Activated naive CD8-positive, alpha-beta T cell (primary cell): ENCODE measurements at regions not wholly inside any gene's neighbourhood (a gene's known extent, or its start where the extent isn't known, plus 50 kb on each side); places are given as distances from the start of the nearest gene placed in this dataset.
A peak's percentile ranks its signal among the peaks of the same experiment; 100 is the strongest.

ENCODE experiments used
- H3K27ac Mint-ChIP-seq: one replicate; pipeline ENCODE4 v1.8.0; 2021; ENCODE audit warnings: mixed read lengths
- H3K27me3 Mint-ChIP-seq: one replicate; pipeline ENCODE4 v1.8.0; 2021; ENCODE audit warnings: mixed read lengths
- H3K36me3 Mint-ChIP-seq: one replicate; pipeline ENCODE4 v1.8.0; 2021; ENCODE audit warnings: mixed read lengths
- H3K4me1 Mint-ChIP-seq: one replicate; pipeline ENCODE4 v1.8.0; 2021; ENCODE audit warnings: low read depth, mixed read lengths
- H3K4me3 Mint-ChIP-seq: one replicate; pipeline ENCODE4 v1.8.0; 2021; ENCODE audit warnings: mild to moderate bottlenecking, mixed read lengths
- H3K9me3 Mint-ChIP-seq: one replicate; pipeline ENCODE4 v1.8.0; 2021; ENCODE audit warnings: low read depth, mixed read lengths

GRCh38 chr5:143672806-143673205, 139.2 kb upstream of the HMHB1 start:
- Mint-ChIP-seq H3K27me3 (peaks cover 5% of the 10 kb centered on the region), H3K27ac (no peak overlapping the region), H3K4me1 (no peaks in the 10 kb centered on the region), H3K36me3 (no peaks in the 10 kb centered on the region), H3K9me3 (no peaks in the 10 kb centered on the region), H3K4me3 (no peak overlapping the region)

- Mint-ChIP-seq H3K4me3 (no peak overlapping the region), H3K4me1 (no peaks in the 10 kb centered on the region), H3K9me3 (no peaks in the 10 kb centered on the region), H3K27me3 (peaks cover 5% of the 10 kb centered on the region), H3K27ac (no peak overlapping the region), H3K36me3 (no peaks in the 10 kb centered on the region)
Measured at GRCh38 chr5:143671674-143672569, 140.0 kb upstream of the HMHB1 start.

GRCh38 chr5:143671021-143671420, 140.9 kb upstream of the HMHB1 start:
- H3K36me3 Mint-ChIP-seq: no peaks in the 10 kb centered on the region
- no peak overlapping the region for H3K27ac Mint-ChIP-seq
- H3K4me1 Mint-ChIP-seq: no peaks in the 10 kb centered on the region
- no peaks in the 10 kb centered on the region for H3K9me3 Mint-ChIP-seq
- no peak overlapping the region for H3K4me3 Mint-ChIP-seq
- H3K27me3 Mint-ChIP-seq: peaks cover 5% of the 10 kb centered on the region

GRCh38 chr5:143665866-143666265, 146.1 kb upstream of the HMHB1 start:
- Mint-ChIP-seq H3K4me1 (no peaks in the 10 kb centered on the region), H3K36me3 (no peaks in the 10 kb centered on the region), H3K27ac (no peak overlapping the region), H3K4me3 (no peak overlapping the region), H3K27me3 (peaks cover 3% of the 10 kb centered on the region), H3K9me3 (no peaks in the 10 kb centered on the region)

- Mint-ChIP-seq H3K9me3 (no peaks in the 10 kb centered on the region), H3K4me1 (no peaks in the 10 kb centered on the region), H3K27ac (no peak overlapping the region), H3K27me3 (peaks cover 3% of the 10 kb centered on the region), H3K36me3 (no peaks in the 10 kb centered on the region), H3K4me3 (no peak overlapping the region)
Measured at GRCh38 chr5:143664623-143665022, 147.3 kb upstream of the HMHB1 start.

- Mint-ChIP-seq H3K9me3 (no peaks in the 10 kb centered on the region), H3K36me3 (no peaks in the 10 kb centered on the region), H3K4me3 (no peak overlapping the region), H3K4me1 (no peaks in the 10 kb centered on the region), H3K27me3 (peaks cover 3% of the 10 kb centered on the region), H3K27ac (no peak overlapping the region)
Measured at GRCh38 chr5:143663872-143664271, 148.1 kb upstream of the HMHB1 start.

GRCh38 chr5:143662020-143662419, 149.9 kb upstream of the HMHB1 start:
- no peak overlapping the region for H3K4me3 Mint-ChIP-seq
- H3K27me3 Mint-ChIP-seq: peaks cover 3% of the 10 kb centered on the region
- no peaks in the 10 kb centered on the region for H3K9me3 Mint-ChIP-seq
- no peak overlapping the region for H3K27ac Mint-ChIP-seq
- no peaks in the 10 kb centered on the region for H3K4me1 Mint-ChIP-seq
- H3K36me3 Mint-ChIP-seq: no peaks in the 10 kb centered on the region

GRCh38 chr5:143660625-143661024, 151.3 kb upstream of the HMHB1 start:
- Mint-ChIP-seq H3K9me3 (no peaks in the 10 kb centered on the region), H3K4me1 (no peaks in the 10 kb centered on the region), H3K27me3 (peaks cover 3% of the 10 kb centered on the region), H3K36me3 (no peaks in the 10 kb centered on the region), H3K27ac (no peak overlapping the region), H3K4me3 (no peak overlapping the region)

GRCh38 chr5:143659599-143660238, 152.2 kb upstream of the HMHB1 start:
- H3K4me3 Mint-ChIP-seq: no peak overlapping the region
- no peak overlapping the region for H3K27ac Mint-ChIP-seq
- H3K9me3 Mint-ChIP-seq: no peaks in the 10 kb centered on the region
- peaks cover 3% of the 10 kb centered on the region for H3K27me3 Mint-ChIP-seq
- no peaks in the 10 kb centered on the region for H3K36me3 Mint-ChIP-seq
- H3K4me1 Mint-ChIP-seq: no peaks in the 10 kb centered on the region

- H3K9me3 Mint-ChIP-seq: no peaks in the 10 kb centered on the region
- no peak overlapping the region for H3K4me3 Mint-ChIP-seq
- no peaks in the 10 kb centered on the region for H3K4me1 Mint-ChIP-seq
- H3K27me3 Mint-ChIP-seq: peaks cover 3% of the 10 kb centered on the region
- H3K36me3 Mint-ChIP-seq: no peaks in the 10 kb centered on the region
- H3K27ac Mint-ChIP-seq: no peak overlapping the region
Measured at GRCh38 chr5:143658956-143659355, 153.0 kb upstream of the HMHB1 start.

GRCh38 chr5:143657647-143658285, 154.2 kb upstream of the HMHB1 start:
- H3K27me3 Mint-ChIP-seq: peaks cover 4% of the 10 kb centered on the region
- no peaks in the 10 kb centered on the region for H3K9me3 Mint-ChIP-seq
- H3K4me1 Mint-ChIP-seq: peaks cover 2% of the 10 kb centered on the region
- no peak overlapping the region for H3K27ac Mint-ChIP-seq
- no peak overlapping the region for H3K4me3 Mint-ChIP-seq
- H3K36me3 Mint-ChIP-seq: no peaks in the 10 kb centered on the region

- Mint-ChIP-seq H3K27ac (no peak overlapping the region), H3K36me3 (no peaks in the 10 kb centered on the region), H3K4me3 (no peak overlapping the region), H3K27me3 (peaks cover 6% of the 10 kb centered on the region), H3K9me3 (no peaks in the 10 kb centered on the region), H3K4me1 (peaks cover 5% of the 10 kb centered on the region)
Measured at GRCh38 chr5:143653766-143654282, 158.1 kb upstream of the HMHB1 start.

- H3K36me3 Mint-ChIP-seq: no peaks in the 10 kb centered on the region
- peaks cover 6% of the 10 kb centered on the region for H3K27me3 Mint-ChIP-seq
- H3K27ac Mint-ChIP-seq: peak overlapping the region; percentile 61
- H3K4me1 Mint-ChIP-seq: peaks cover 5% of the 10 kb centered on the region
- no peak overlapping the region for H3K4me3 Mint-ChIP-seq
- H3K9me3 Mint-ChIP-seq: no peaks in the 10 kb centered on the region
Measured at GRCh38 chr5:143653256-143653655, 158.7 kb upstream of the HMHB1 start.

- peaks cover 5% of the 10 kb centered on the region for H3K4me1 Mint-ChIP-seq
- peaks cover 6% of the 10 kb centered on the region for H3K27me3 Mint-ChIP-seq
- H3K9me3 Mint-ChIP-seq: no peaks in the 10 kb centered on the region
- H3K4me3 Mint-ChIP-seq: no peak overlapping the region
- H3K36me3 Mint-ChIP-seq: no peaks in the 10 kb centered on the region
- H3K27ac Mint-ChIP-seq: peak overlapping the region; percentile 54
Measured at GRCh38 chr5:143652108-143652700, 159.8 kb upstream of the HMHB1 start.
